ENCODE measurements at regions not wholly inside any gene's neighbourhood (a gene's known extent, or its start where the extent isn't known, plus 50 kb on each side); places are given as distances from the start of the nearest gene placed in this dataset.

GRCh38 chr1:214715126-214715525 lies 112.1 kb downstream of the CENPF start:
- Mint-ChIP-seq H3K27me3 (ENCODE audit: insufficient read depth) (no peaks in the 10 kb centered on the region), H3K4me3 (no peak overlapping the region), H3K27ac (no peak overlapping the region; the same call in 1 of the 2 replicates), H3K4me1 (ENCODE audit: low read depth) (peaks cover 27% of the 10 kb centered on the region; the same call in 1 of the 2 replicates), H3K36me3 (ENCODE audit: low read depth) (no peaks in the 10 kb centered on the region), H3K9me3 (no peaks in the 10 kb centered on the region)
- no peak for DNase-seq
- no peak for TF ChIP-seq CTCF (IDR thresholded peaks at IDR 0.05)

- H3K27ac Mint-ChIP-seq, result no peak overlapping the region
- H3K9me3 Mint-ChIP-seq, result peaks cover 3% of the 10 kb centered on the region; the same call in 1 of the 2 replicates
- TF ChIP-seq CTCF (IDR thresholded peaks at IDR 0.05), result no peak
- no peak overlapping the region for H3K4me3 Mint-ChIP-seq
- H3K27me3 Mint-ChIP-seq (ENCODE audit: insufficient read depth), result no peaks in the 10 kb centered on the region
- H3K36me3 Mint-ChIP-seq (ENCODE audit: low read depth), result peaks cover 2% of the 10 kb centered on the region; the same call in 1 of the 2 replicates
- H3K4me1 Mint-ChIP-seq (ENCODE audit: low read depth), result peaks cover 27% of the 10 kb centered on the region; the same call in 1 of the 2 replicates
- DNase-seq, result no peak
These were observed 114.4 kb downstream of the CENPF start for GRCh38 chr1:214717351-214717750.

GRCh38 chr1:214718724-214719123 lies 115.7 kb downstream of the CENPF start:
- TF ChIP-seq CTCF (IDR thresholded peaks at IDR 0.05), result no peak
- no peak overlapping the region for H3K27ac Mint-ChIP-seq
- H3K27me3 Mint-ChIP-seq (ENCODE audit: insufficient read depth), result no peaks in the 10 kb centered on the region
- peaks cover 5% of the 10 kb centered on the region for H3K9me3 Mint-ChIP-seq
- peaks cover 11% of the 10 kb centered on the region for H3K36me3 Mint-ChIP-seq (ENCODE audit: low read depth)
- peaks cover 27% of the 10 kb centered on the region; the same call in 1 of the 2 replicates for H3K4me1 Mint-ChIP-seq (ENCODE audit: low read depth)
- H3K4me3 Mint-ChIP-seq, result no peak overlapping the region
- DNase-seq, result no peak

- Mint-ChIP-seq H3K27ac (no peak overlapping the region), H3K36me3 (ENCODE audit: low read depth) (peaks cover 11% of the 10 kb centered on the region), H3K4me3 (no peak overlapping the region), H3K27me3 (ENCODE audit: insufficient read depth) (no peaks in the 10 kb centered on the region; the same call in 1 of the 2 replicates), H3K4me1 (ENCODE audit: low read depth) (peaks cover 27% of the 10 kb centered on the region; the same call in 1 of the 2 replicates), H3K9me3 (peaks cover 5% of the 10 kb centered on the region)
- TF ChIP-seq CTCF (IDR thresholded peaks at IDR 0.05), result peak; percentile 50; the same call in 1 of the 2 replicates
- DNase-seq, result no peak
These were observed 116.2 kb downstream of the CENPF start for GRCh38 chr1:214719207-214719606.

GRCh38 chr1:214720561-214720960 lies 117.6 kb downstream of the CENPF start:
- H3K27me3 Mint-ChIP-seq (ENCODE audit: insufficient read depth), result peaks cover 7% of the 10 kb centered on the region; the same call in 1 of the 2 replicates
- no peak overlapping the region for H3K27ac Mint-ChIP-seq
- no peak overlapping the region for H3K4me3 Mint-ChIP-seq
- DNase-seq, result no peak
- peaks cover 11% of the 10 kb centered on the region for H3K36me3 Mint-ChIP-seq (ENCODE audit: low read depth)
- H3K9me3 Mint-ChIP-seq, result peaks cover 5% of the 10 kb centered on the region
- H3K4me1 Mint-ChIP-seq (ENCODE audit: low read depth), result peaks cover 22% of the 10 kb centered on the region; the same call in 1 of the 2 replicates
- TF ChIP-seq CTCF (IDR thresholded peaks at IDR 0.05), result no peak
